Right lobe of liver (tissue), 4 donors: ENCODE measurements at regions not wholly inside any gene's neighbourhood (a gene's known extent, or its start where the extent isn't known, plus 50 kb on each side); places are given as distances from the start of the nearest gene placed in this dataset.

ENCODE experiments used
- POLR2A ChIP-seq: fragments of 450-650 bp; IDR thresholded peaks from one replicate; pipeline ENCODE4 v1.6.1; 2017; ENCODE audit warnings: antibody characterized with exemption, mild to moderate bottlenecking
- TF ChIP-seq, protein P1 (sequence below), 4 donors: fragments of 200-600 bp in 3 of 4; fragments of 450-650 bp in 1 of 4; IDR thresholded peaks; one replicate each; pipeline versions ENCODE4 v1.5.1 to v1.8.0; 2016 to 2022; ENCODE audit warnings: antibody characterized with exemption in 4 of 4, mild to moderate bottlenecking in 2 of 4
- donor health status: DM: no; HTN: no; CAD: no.
- donor health status: DM: no; HTN: no; CAD: no.
- donor health status: DM: no; HTN: yes; CAD: no.

DNA sequence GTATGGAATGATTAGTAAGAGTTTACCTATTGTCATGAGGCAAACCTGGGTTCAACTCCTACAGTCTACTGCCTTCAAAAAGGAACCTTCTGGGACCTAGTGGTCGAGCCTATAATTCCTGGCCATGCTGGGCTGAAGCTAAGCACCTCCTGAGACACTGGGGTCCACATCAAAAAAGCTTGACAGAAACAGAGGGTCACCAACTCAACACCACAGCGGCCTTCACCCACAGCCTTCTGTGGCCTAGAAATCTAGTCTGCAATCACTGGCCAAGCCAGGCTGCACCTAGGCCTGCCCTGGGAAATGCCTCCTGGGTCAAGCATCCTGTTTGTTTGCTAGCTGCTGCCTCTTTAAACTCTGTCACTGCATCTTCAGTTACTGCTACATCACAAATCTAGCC lies 153.9 kb upstream of the C11orf58 start:
- TF ChIP-seq POLR2A, result no peak
- TF ChIP-seq, protein P1, sequence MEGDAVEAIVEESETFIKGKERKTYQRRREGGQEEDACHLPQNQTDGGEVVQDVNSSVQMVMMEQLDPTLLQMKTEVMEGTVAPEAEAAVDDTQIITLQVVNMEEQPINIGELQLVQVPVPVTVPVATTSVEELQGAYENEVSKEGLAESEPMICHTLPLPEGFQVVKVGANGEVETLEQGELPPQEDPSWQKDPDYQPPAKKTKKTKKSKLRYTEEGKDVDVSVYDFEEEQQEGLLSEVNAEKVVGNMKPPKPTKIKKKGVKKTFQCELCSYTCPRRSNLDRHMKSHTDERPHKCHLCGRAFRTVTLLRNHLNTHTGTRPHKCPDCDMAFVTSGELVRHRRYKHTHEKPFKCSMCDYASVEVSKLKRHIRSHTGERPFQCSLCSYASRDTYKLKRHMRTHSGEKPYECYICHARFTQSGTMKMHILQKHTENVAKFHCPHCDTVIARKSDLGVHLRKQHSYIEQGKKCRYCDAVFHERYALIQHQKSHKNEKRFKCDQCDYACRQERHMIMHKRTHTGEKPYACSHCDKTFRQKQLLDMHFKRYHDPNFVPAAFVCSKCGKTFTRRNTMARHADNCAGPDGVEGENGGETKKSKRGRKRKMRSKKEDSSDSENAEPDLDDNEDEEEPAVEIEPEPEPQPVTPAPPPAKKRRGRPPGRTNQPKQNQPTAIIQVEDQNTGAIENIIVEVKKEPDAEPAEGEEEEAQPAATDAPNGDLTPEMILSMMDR (IDR thresholded peaks at IDR 0.05), result no peak
